Activated T-helper 1 cell treated with anti-CD3 and anti-CD28 coated beads, Interleukin-12 subunit alpha, Interleukin-12 subunit beta, Interleukin-2, Interleukin-4 antibody, amounts not matched to agents 30 ng/mL and 10 ng/mL and 1 ng/mL, durations not matched to agents 14 hours and 24 hours and 36 hours (primary cell): ENCODE measurements at regions not wholly inside any gene's neighbourhood (a gene's known extent, or its start where the extent isn't known, plus 50 kb on each side); places are given as distances from the start of the nearest gene placed in this dataset.

ENCODE experiments used
- DNase-seq: peaks from one replicate; pipeline ENCODE4 v3.0.0; 2021; ENCODE audit warnings: low spot score
- H3K27ac Mint-ChIP-seq: one replicate; pipeline ENCODE4 v1.8.0; 2021; ENCODE audit warnings: mild to moderate bottlenecking, mixed read lengths
- H3K27me3 Mint-ChIP-seq: one replicate; pipeline ENCODE4 v1.8.0; 2022; ENCODE audit warnings: mild to moderate bottlenecking, moderate library complexity, mixed read lengths; ENCODE audit not compliant: insufficient read depth
- H3K36me3 Mint-ChIP-seq: one replicate; pipeline ENCODE4 v1.8.0; 2021; ENCODE audit warnings: low read depth, mixed read lengths
- H3K4me1 Mint-ChIP-seq: one replicate; pipeline ENCODE4 v1.8.0; 2021; ENCODE audit warnings: low read depth, mixed read lengths
- H3K4me3 Mint-ChIP-seq: one replicate; pipeline ENCODE4 v1.8.0; 2021; ENCODE audit warnings: mild to moderate bottlenecking, moderate library complexity, mixed read lengths
- H3K9me3 Mint-ChIP-seq: one replicate; pipeline ENCODE4 v1.8.0; 2021; ENCODE audit warnings: mixed read lengths
- intact Hi-C: fragments of 100-400 bp; cut with micrococcal nuclease; formaldehyde crosslinking; loops from one replicate; pipeline ENCODE4 v1.15.1; 2024

DNA sequence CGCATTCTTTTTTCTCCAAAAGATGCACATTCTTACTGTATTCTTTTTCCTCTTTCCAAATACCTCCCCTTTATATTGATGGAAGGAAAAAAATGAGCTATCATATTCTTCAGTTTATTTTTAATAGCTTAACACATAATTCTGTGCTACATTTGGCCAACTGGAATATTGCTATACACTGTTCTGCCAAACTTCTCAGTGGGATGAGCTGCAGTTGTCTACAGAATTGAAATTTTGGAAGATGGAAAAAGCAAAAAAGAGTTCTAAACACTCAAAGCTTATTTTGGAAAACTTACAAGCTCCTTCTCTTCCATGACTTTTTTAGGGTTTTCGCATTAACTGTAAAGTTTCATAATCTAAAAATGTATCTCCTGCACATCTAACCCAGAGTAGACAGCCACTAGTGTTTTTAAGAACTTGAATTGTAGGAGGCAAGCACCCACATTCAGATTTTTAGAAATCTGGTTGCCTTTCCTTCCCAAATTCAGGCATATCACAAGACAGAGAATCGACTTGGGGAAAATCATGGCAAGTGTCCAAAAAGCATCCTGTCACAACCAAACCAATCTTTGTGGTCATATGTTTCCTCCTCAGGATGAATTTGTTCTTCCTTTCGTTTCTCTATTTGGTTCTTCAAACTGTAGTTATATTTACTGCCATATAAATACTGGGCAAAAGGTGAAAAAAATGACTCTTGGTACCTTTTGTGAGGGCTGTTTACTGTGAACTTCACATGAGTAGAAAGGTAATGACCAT is 111.4 kb upstream of the FRY start:
- no peak for DNase-seq
- no peaks in the 10 kb centered on the region for H3K36me3 Mint-ChIP-seq
- H3K9me3 Mint-ChIP-seq, result no peaks in the 10 kb centered on the region
- intact Hi-C loops, result loop anchor here (10.0 kb wide), 1 partner anchor 525 kb away; no protein-coding TSS in a partner anchor
- H3K27me3 Mint-ChIP-seq, result peaks cover 10% of the 10 kb centered on the region
- H3K27ac Mint-ChIP-seq, result no peak overlapping the region
- H3K4me3 Mint-ChIP-seq, result no peak overlapping the region
- H3K4me1 Mint-ChIP-seq, result peaks cover 20% of the 10 kb centered on the region

DNA sequence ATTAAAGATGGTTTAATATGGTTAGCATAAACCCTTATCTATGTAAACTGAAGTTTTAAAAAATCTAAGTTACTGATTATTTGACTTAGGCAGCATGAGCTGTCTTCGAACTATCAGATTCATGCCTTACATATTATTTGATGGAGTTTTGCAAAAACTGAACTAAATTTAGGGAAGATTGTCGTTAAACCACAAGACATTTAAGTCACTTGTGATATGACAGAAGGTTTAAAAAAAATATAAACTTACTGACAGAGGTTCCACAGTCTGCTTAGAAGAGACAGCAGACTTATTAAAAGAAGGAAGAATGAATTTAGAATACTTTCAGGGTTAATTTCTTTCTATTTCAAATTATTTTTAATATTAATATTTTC is 110.9 kb upstream of the FRY start:
- Mint-ChIP-seq H3K4me3 (no peak overlapping the region), H3K9me3 (no peaks in the 10 kb centered on the region), H3K27me3 (peaks cover 11% of the 10 kb centered on the region), H3K27ac (no peak overlapping the region), H3K36me3 (no peaks in the 10 kb centered on the region), H3K4me1 (peaks cover 20% of the 10 kb centered on the region)
- no peak for DNase-seq
- intact Hi-C loops, result no loop called here

DNA sequence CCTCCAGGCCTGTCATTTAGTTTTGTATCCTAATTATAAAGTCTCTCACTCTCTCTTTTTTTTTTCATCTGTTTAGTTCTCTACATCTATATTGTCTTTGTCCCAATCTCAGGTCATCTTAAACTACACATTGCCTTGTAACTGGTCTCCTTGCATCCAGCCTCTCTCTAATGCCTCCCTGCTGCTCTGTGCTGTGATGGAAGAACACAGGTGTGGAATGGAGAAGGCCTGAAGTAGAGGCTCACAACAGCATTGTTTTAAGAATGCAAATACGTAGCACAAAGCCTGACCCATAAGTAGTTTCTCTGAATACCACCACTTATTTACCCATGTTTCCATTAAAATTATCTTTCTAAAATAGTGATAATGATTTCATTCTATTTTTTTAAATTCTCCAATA is 108.8 kb upstream of the FRY start:
- intact Hi-C loops, result no loop called here
- Mint-ChIP-seq H3K27me3 (peaks cover 6% of the 10 kb centered on the region), H3K27ac (no peak overlapping the region), H3K9me3 (no peaks in the 10 kb centered on the region), H3K4me1 (peaks cover 27% of the 10 kb centered on the region), H3K4me3 (no peak overlapping the region), H3K36me3 (no peaks in the 10 kb centered on the region)
- no peak for DNase-seq

DNA sequence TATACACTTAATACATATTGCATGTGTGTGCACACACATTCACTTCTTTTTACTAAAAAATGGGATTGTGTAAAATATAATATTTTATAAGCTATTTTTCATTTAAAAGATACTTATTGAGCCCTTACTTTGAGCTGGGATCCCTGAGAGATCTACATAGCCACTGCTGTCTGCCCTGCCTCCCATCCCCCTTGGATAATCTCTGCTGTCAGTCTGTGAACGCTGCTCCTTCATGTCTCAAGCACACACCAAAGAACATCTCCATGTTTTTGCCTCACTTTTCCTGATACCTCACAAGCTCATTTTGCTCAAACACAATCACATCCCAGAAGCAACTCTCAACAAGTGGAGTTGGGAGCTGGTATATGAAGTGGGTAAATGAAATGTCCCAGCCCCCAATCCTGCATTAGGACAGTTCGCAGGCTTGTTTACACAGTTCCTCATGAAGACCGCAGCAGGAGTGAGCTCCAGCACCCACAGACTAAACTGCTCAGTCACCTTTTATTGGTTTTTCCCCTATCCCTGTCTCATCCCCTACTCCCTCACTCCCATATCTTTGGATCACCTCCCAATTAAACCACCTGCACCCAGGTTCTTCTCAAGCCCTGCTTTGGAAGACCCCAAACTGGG is 108.3 kb upstream of the FRY start:
- Mint-ChIP-seq H3K36me3 (no peaks in the 10 kb centered on the region), H3K4me1 (peaks cover 31% of the 10 kb centered on the region), H3K27ac (no peak overlapping the region), H3K9me3 (no peaks in the 10 kb centered on the region), H3K4me3 (no peak overlapping the region), H3K27me3 (peaks cover 6% of the 10 kb centered on the region)
- DNase-seq, result no peak
- intact Hi-C loops, result no loop called here

DNA sequence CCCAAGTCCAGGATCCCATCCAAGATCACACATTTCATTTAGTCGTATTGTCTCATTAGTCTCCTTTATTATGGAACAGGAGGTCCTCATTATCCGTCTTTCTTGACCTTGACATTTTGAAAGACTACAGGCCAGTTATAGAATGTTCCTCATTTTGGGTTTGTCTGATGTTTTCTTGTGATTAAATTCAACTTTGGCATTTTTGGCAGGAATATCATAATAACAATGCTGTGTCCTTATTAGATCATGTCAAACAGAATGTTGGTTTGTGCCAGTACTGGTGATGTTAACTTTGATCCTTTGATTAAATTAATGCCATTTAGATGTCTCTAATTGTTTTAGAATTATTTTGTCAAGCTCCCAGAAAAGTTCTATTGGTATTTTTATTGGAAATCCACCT is 106.5 kb upstream of the FRY start:
- peaks cover 6% of the 10 kb centered on the region for H3K27me3 Mint-ChIP-seq

DNA sequence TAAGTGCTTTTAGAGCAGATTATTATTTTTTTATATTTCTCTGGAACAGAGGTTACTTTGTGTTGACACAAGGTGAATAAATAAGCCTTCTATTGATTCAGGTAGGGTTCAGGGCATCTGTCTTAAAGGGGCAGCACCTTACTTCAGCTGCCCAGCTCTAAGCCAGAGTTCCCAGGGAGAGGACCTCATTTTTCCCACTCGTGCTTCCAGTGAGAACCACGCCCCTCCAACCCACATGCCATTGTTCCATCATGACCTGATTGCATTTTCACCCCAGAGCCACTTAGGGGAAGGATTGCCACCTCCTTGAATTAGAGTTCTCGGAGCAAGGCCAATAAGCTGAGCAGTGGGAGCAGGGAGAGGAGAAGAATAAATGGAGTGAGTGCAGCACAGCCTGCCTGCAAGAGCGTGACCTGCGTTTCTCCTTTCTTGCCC is 104.3 kb upstream of the FRY start:
- DNase-seq, result no peak

More for the DNA sequence above, 106.5 kb upstream of the FRY start:
- H3K9me3 Mint-ChIP-seq, result no peaks in the 10 kb centered on the region
- H3K36me3 Mint-ChIP-seq, result no peaks in the 10 kb centered on the region
- no peak overlapping the region for H3K27ac Mint-ChIP-seq
- H3K4me1 Mint-ChIP-seq, result peaks cover 24% of the 10 kb centered on the region
- DNase-seq, result no peak
- intact Hi-C loops, result no loop called here
- H3K4me3 Mint-ChIP-seq, result no peak overlapping the region

DNA sequence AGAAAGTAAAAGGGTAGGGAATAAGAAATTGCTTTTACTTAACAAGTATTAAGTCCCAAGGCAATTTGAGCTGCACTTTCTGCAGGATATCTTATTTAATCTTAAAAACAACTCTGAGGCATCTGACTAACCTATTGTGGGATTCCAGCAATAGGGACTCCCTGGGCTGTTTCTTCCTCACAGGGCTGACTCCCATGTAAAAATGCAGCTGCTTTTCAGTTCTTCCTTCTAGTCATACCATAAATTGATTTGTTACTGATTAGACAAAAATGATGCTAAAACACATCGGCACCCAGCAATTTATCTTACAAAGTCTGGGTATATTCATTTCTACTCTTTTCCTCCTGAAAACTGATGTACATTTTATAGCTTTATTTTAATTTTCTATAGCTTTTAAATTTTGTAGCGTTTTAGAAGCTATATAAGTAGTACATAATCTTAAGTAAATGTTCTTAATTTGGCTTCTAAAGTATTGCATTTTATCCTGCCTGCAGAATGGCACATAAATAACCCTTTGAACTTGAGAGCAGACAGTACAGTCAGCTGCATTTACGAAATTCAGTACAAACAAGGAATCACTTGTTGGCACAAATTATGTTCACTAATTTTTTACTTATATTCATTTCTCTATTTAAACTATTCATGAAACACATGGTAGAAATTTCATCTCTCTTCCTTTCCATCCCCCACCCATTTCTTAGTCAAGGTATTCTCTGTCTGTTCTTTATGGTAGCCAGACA is 102.4 kb upstream of the FRY start:
- intact Hi-C loops, result no loop called here
- no peak overlapping the region for H3K4me3 Mint-ChIP-seq
- H3K9me3 Mint-ChIP-seq, result no peaks in the 10 kb centered on the region
- H3K4me1 Mint-ChIP-seq, result peaks cover 14% of the 10 kb centered on the region
- no peaks in the 10 kb centered on the region for H3K36me3 Mint-ChIP-seq
- H3K27me3 Mint-ChIP-seq, result peaks cover 6% of the 10 kb centered on the region
- no peak overlapping the region for H3K27ac Mint-ChIP-seq
- no peak for DNase-seq

More for the DNA sequence above, 104.3 kb upstream of the FRY start:
- Mint-ChIP-seq H3K27ac (no peak overlapping the region), H3K4me1 (peaks cover 11% of the 10 kb centered on the region), H3K4me3 (no peak overlapping the region), H3K27me3 (peaks cover 6% of the 10 kb centered on the region), H3K36me3 (no peaks in the 10 kb centered on the region), H3K9me3 (no peaks in the 10 kb centered on the region)
- intact Hi-C loops, result no loop called here

DNA sequence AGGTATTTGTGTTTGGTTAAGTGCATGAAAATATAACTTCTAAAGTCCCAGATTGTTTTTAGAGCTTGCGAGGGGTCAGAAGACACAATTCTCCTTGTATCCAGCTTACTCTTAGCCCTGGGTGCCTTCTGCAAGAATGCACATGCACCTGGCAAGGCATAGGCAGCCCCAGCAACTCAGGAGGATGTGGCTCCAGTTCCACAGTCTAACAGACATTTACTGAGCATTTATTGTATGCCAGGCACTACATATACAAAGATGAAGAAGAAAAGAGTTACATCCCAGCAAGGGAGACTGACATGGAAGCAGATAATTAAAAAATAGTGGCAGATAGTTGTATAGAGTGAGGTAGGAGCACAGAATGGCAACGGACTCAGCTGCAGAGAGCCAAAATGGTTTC is 101.1 kb upstream of the FRY start:
- peaks cover 17% of the 10 kb centered on the region for H3K4me1 Mint-ChIP-seq

DNA sequence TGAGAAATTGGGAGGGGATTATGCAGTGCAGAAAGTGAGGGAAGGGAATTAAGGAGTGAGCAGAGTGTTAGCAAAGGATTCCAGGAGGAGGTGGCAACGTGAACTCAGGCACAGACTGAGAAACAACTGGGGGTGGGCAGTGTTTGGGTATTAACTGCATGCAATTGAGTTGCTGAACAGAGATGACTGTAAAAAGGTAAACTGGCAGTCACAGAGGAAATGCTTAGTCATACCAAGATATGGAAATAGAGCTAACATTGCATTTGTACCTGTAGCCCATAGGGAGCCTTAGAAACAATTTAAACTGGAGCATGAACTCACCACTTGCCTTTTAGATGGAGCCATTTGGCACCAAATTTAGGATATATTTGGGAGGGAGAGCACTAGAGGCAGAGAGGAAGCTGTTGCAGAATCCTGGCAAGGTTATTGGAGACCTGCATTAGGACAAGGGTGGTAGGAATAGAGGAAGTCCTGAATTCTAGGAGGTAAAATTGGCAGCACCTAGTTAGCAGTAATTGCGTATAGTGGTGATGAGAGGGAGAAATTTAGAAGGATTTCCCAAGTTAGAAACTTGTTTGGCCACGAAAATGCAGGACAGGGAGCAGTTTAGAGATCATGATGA is 100.6 kb upstream of the FRY start:
- Mint-ChIP-seq H3K4me1 (peaks cover 17% of the 10 kb centered on the region), H3K27ac (no peak overlapping the region), H3K4me3 (no peak overlapping the region), H3K9me3 (no peaks in the 10 kb centered on the region), H3K36me3 (no peaks in the 10 kb centered on the region), H3K27me3 (peaks cover 4% of the 10 kb centered on the region)
- DNase-seq, result peak; percentile 48
- intact Hi-C loops, result loop anchor here (1.0 to 5.0 kb wide), 4 partner anchors 20 to 1611 kb away; no protein-coding TSS in a partner anchor

More for the DNA sequence above, 101.1 kb upstream of the FRY start:
- H3K27me3 Mint-ChIP-seq, result peaks cover 1% of the 10 kb centered on the region
- no peaks in the 10 kb centered on the region for H3K36me3 Mint-ChIP-seq
- DNase-seq, result no peak
- H3K27ac Mint-ChIP-seq, result no peak overlapping the region
- intact Hi-C loops, result loop anchor here (1.0 to 5.0 kb wide), 4 partner anchors 20 to 1612 kb away; no protein-coding TSS in a partner anchor
- no peaks in the 10 kb centered on the region for H3K9me3 Mint-ChIP-seq
- no peak overlapping the region for H3K4me3 Mint-ChIP-seq

DNA sequence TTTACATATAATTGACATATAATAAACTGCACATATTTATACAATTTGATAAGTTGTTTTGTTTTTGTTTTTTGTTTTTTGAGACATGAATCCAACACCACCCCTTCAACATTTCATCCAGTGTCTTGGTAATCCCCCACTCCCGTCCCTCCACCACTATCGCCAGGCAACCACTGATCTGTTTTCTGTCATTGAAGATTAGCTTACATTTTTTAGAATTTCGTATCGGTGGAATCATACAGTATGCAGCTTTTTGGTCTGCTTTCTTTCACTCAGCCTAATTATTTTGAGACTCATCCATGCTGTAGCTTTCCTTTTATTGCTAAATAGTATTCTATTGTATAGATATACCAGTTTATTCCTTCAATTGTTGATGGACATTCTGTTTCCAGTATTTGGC is 94.1 kb upstream of the FRY start:
- intact Hi-C loops, result no loop called here
- no peaks in the 10 kb centered on the region for H3K36me3 Mint-ChIP-seq
- no peaks in the 10 kb centered on the region for H3K9me3 Mint-ChIP-seq
- DNase-seq, result no peak
- H3K4me3 Mint-ChIP-seq, result no peak overlapping the region
- peaks cover 6% of the 10 kb centered on the region for H3K4me1 Mint-ChIP-seq
- H3K27me3 Mint-ChIP-seq, result peaks cover 40% of the 10 kb centered on the region
- no peak overlapping the region for H3K27ac Mint-ChIP-seq

DNA sequence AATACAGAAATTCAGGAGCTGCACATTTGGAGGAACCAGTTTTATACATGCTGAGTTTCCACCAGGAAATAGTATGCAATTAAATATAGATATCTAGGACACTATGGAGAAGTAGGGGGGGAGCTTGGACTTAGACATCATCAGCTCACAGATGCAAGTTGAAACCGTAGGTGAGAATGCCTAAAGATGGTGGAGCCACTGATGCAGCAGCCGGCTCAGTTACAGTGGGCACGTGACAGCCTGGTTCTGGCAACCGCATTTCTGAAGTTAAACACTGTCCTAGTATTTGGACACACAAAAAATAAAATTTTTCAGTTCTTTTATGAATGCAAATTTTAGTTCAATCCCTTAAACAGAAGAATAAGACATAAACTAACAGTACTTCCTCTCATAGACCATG is 91.5 kb upstream of the FRY start:
- intact Hi-C loops, result no loop called here
- Mint-ChIP-seq H3K4me3 (no peak overlapping the region), H3K4me1 (no peaks in the 10 kb centered on the region), H3K27ac (no peak overlapping the region), H3K27me3 (peaks cover 44% of the 10 kb centered on the region), H3K36me3 (no peaks in the 10 kb centered on the region), H3K9me3 (no peaks in the 10 kb centered on the region)
- no peak for DNase-seq

DNA sequence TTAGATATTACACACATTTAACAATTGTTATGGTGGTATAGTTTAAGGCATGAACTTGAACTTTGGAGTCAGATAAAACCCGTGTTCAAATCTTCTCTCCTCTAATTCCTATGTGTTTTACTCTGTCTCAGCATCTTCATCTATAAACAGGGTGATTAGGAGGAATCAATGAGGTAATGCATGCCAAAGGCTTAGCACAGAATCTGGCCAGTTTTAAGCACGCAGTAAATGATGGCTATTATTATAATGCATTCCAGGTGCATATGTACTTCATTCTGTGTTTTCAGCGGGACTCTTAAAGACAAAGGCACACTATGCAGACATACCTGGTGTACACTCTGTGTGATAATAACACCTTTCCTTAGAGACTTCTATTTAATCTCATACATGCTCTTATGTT is 88.0 kb upstream of the FRY start:
- Mint-ChIP-seq H3K27me3 (peaks cover 27% of the 10 kb centered on the region), H3K36me3 (no peaks in the 10 kb centered on the region), H3K4me1 (no peaks in the 10 kb centered on the region), H3K27ac (no peak overlapping the region), H3K9me3 (no peaks in the 10 kb centered on the region), H3K4me3 (no peak overlapping the region)
- intact Hi-C loops, result no loop called here
- DNase-seq, result no peak
